ENCODE measurements at regions not wholly inside any gene's neighbourhood (a gene's known extent, or its start where the extent isn't known, plus 50 kb on each side); places are given as distances from the start of the nearest gene placed in this dataset.

DNA sequence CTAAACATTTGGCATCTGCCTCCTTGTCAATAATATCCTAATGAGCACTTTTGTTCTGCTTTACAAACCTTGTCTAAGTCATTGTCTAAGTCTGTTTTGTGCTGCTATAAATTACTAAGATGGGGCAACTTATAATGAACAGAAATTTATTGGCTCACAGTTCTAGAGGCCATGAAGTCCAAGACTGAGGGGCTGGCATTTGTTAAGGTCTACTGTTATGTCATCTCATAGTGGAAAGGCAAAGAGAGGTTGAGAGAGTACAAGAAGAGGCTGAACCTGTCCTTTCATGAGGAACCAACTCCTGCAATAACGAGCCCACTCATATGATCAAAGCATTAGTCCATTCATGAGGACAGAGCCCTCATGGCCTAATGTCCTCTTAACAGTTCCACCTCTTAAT is 72.7 kb upstream of the KLF12 start:
- Histone ChIP-seq H3K4me3 (no peak overlapping the region), H3K36me3 (no peaks in the 10 kb centered on the region), H3K27me3 (no peaks in the 10 kb centered on the region), H3K27ac (no peak overlapping the region), H3K9me3 (no peaks in the 10 kb centered on the region), H3K4me1 (no peaks in the 10 kb centered on the region), H3K9ac (ENCODE audit: low read depth in 2 of 2, low read length in 2 of 2) (no peak overlapping the region)
- TF ChIP-seq, protein P1, sequence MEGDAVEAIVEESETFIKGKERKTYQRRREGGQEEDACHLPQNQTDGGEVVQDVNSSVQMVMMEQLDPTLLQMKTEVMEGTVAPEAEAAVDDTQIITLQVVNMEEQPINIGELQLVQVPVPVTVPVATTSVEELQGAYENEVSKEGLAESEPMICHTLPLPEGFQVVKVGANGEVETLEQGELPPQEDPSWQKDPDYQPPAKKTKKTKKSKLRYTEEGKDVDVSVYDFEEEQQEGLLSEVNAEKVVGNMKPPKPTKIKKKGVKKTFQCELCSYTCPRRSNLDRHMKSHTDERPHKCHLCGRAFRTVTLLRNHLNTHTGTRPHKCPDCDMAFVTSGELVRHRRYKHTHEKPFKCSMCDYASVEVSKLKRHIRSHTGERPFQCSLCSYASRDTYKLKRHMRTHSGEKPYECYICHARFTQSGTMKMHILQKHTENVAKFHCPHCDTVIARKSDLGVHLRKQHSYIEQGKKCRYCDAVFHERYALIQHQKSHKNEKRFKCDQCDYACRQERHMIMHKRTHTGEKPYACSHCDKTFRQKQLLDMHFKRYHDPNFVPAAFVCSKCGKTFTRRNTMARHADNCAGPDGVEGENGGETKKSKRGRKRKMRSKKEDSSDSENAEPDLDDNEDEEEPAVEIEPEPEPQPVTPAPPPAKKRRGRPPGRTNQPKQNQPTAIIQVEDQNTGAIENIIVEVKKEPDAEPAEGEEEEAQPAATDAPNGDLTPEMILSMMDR (IDR thresholded peaks at IDR 0.05), result no peak
- intact Hi-C loops (cut with DNase I), result no loop called here
- DNase-seq, result no peak

GRCh38 chr13:74206061-74206561 is 71.9 kb upstream of the KLF12 start:
- no peaks in the 10 kb centered on the region for H3K27me3 ChIP-seq
- H3K4me1 ChIP-seq, result no peaks in the 10 kb centered on the region

DNA sequence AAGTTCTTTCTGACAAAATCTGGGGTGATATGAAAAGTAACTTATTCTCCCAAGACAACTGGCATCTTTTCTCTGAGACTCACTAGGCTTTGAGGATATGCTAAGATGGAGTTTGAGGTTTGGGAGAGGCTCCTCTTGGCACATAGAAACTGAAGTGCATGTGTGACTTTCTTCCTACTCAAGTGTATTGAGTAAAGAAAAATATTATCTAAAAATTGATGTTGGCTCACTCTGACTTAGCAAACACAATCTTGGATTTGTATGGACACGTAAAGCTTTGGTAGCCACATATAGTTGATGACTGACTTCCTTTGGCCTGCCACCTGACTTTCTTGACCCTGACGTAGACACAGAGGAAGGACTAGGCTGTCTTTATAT is 71.1 kb upstream of the KLF12 start:
- no peaks in the 10 kb centered on the region for H3K27me3 ChIP-seq
- DNase-seq, result no peak
- H3K4me1 ChIP-seq, result no peaks in the 10 kb centered on the region
- no peak overlapping the region for H3K27ac ChIP-seq
- no peak overlapping the region for H3K4me3 ChIP-seq
- no peaks in the 10 kb centered on the region for H3K36me3 ChIP-seq
- H3K9me3 ChIP-seq, result no peaks in the 10 kb centered on the region
- intact Hi-C loops (cut with DNase I), result no loop called here
- H3K9ac ChIP-seq (ENCODE audit: low read depth in 2 of 2, low read length in 2 of 2), result no peak overlapping the region
- TF ChIP-seq, protein P1 (IDR thresholded peaks at IDR 0.05), result no peak

More at GRCh38 chr13:74206061-74206561, 71.9 kb upstream of the KLF12 start:
- Histone ChIP-seq H3K27ac (no peak overlapping the region), H3K4me3 (no peak overlapping the region), H3K9ac (ENCODE audit: low read depth in 2 of 2, low read length in 2 of 2) (no peak overlapping the region), H3K36me3 (no peaks in the 10 kb centered on the region), H3K9me3 (no peaks in the 10 kb centered on the region)
- TF ChIP-seq, protein P1 (IDR thresholded peaks at IDR 0.05), result no peak
- intact Hi-C loops (cut with DNase I), result no loop called here
- DNase-seq, result no peak

- no peak overlapping the region for H3K4me3 ChIP-seq
- no peaks in the 10 kb centered on the region for H3K9me3 ChIP-seq
- no peak for DNase-seq
- H3K36me3 ChIP-seq, result no peaks in the 10 kb centered on the region
- H3K9ac ChIP-seq (ENCODE audit: low read depth in 2 of 2, low read length in 2 of 2), result no peak overlapping the region
- intact Hi-C loops (cut with DNase I), result no loop called here
- H3K27me3 ChIP-seq, result no peaks in the 10 kb centered on the region
- no peaks in the 10 kb centered on the region for H3K4me1 ChIP-seq
- TF ChIP-seq, protein P1 (IDR thresholded peaks at IDR 0.05), result no peak
- H3K27ac ChIP-seq, result no peak overlapping the region
These were observed 70.6 kb upstream of the KLF12 start for GRCh38 chr13:74204602-74205312.

DNA sequence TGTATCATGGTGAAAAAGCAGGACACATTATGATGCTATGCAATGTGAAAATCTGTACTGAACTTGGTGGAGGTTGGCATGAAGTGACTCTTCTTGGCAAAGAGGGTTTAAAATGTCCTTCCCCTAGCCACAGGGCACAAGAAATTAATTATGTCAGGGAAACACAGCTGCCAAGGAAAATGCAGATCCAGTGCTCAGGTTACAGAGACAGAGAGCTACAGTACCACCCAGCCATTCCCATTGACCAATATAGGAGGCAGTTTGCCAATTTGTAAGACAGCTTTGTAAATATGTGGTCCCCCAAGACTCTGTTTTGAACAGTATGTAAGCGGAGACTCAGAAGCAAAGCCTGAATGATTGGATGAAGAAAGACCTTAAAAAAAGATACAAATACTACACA is 69.4 kb upstream of the KLF12 start:
- Histone ChIP-seq H3K9ac (ENCODE audit: low read depth in 2 of 2, low read length in 2 of 2) (no peak overlapping the region), H3K27me3 (no peaks in the 10 kb centered on the region), H3K36me3 (no peaks in the 10 kb centered on the region), H3K4me3 (no peak overlapping the region), H3K9me3 (no peaks in the 10 kb centered on the region), H3K27ac (no peak overlapping the region), H3K4me1 (no peaks in the 10 kb centered on the region)
- no peak for DNase-seq
- intact Hi-C loops (cut with DNase I), result no loop called here
- TF ChIP-seq, protein P1 (IDR thresholded peaks at IDR 0.05), result no peak

Measured in colonic mucosa (tissue), 4 donors.